Activated CD8-positive, alpha-beta memory T cell treated with anti-CD3 and anti-CD28 coated beads for 36 hours (primary cell): ENCODE measurements at regions not wholly inside any gene's neighbourhood (a gene's known extent, or its start where the extent isn't known, plus 50 kb on each side); places are given as distances from the start of the nearest gene placed in this dataset.
"Not testable (repeated sequence)": the region's sequence is repeated elsewhere in the genome, so short reads cannot be mapped to it uniquely, and the experiment has no call there.

Source experiments
- CTCF ChIA-PET: fragments of 350-600 bp; sonication (Branson Sonifier 250); formaldehyde crosslinking; loops from one replicate; lab custom pipeline; 2021; ENCODE audit warnings: antibody characterized with exemption; lab: Charles Lee
- POLR2A ChIA-PET: fragments of 350-600 bp; sonication (Branson Sonifier 250); formaldehyde crosslinking; loops from one replicate; lab custom pipeline; 2021; ENCODE audit warnings: antibody characterized with exemption; lab: Charles Lee

- ChIA-PET CTCF (no interaction called here), POLR2A (no interaction called here)
Observed at GRCh38 chr4:23441530-23442069, 448.2 kb downstream of the PPARGC1A start.

GRCh38 chr4:23438764-23439163 is 451.1 kb downstream of the PPARGC1A start:
- POLR2A ChIA-PET: no interaction called here
- CTCF ChIA-PET: no interaction called here

GRCh38 chr4:23429497-23429896 is 460.4 kb downstream of the PPARGC1A start:
- ChIA-PET CTCF (no interaction called here), POLR2A (no interaction called here)

- POLR2A ChIA-PET: no interaction called here
- CTCF ChIA-PET: no interaction called here
Observed at GRCh38 chr4:23425570-23425969, 464.3 kb downstream of the PPARGC1A start.

- ChIA-PET CTCF (no interaction called here), POLR2A (no interaction called here)
Observed at GRCh38 chr4:23423540-23423939, 466.3 kb downstream of the PPARGC1A start.

- ChIA-PET POLR2A (no interaction called here), CTCF (no interaction called here)
Observed at GRCh38 chr4:23422878-23423277, 467.0 kb downstream of the PPARGC1A start.

- ChIA-PET CTCF (no interaction called here), POLR2A (no interaction called here)
Observed at GRCh38 chr4:23413631-23414030, 476.2 kb downstream of the PPARGC1A start.

- POLR2A ChIA-PET: no interaction called here
- CTCF ChIA-PET: no interaction called here
Observed at GRCh38 chr4:23412701-23413100, 477.1 kb downstream of the PPARGC1A start.

- CTCF ChIA-PET, POLR2A ChIA-PET: not testable (repeated sequence)
Observed at GRCh38 chr4:23408913-23409312, 480.9 kb downstream of the PPARGC1A start.

- POLR2A ChIA-PET: no interaction called here
Observed at GRCh38 chr4:23401572-23401971, 488.3 kb downstream of the PPARGC1A start.

GRCh38 chr4:23392860-23393458 is 496.9 kb downstream of the PPARGC1A start:
- POLR2A ChIA-PET: no interaction called here
- CTCF ChIA-PET: no interaction called here

More at GRCh38 chr4:23401572-23401971, 488.3 kb downstream of the PPARGC1A start:
- CTCF ChIA-PET: no interaction called here

- ChIA-PET CTCF (no interaction called here), POLR2A (no interaction called here)
Observed at GRCh38 chr4:23390246-23390645, 499.6 kb downstream of the PPARGC1A start.

GRCh38 chr4:23388699-23389395 is 501.0 kb downstream of the PPARGC1A start:
- CTCF ChIA-PET: no interaction called here

GRCh38 chr4:23388255-23388654 is 501.6 kb downstream of the PPARGC1A start:
- ChIA-PET CTCF (no interaction called here), POLR2A (no interaction called here)

More at GRCh38 chr4:23388699-23389395, 501.0 kb downstream of the PPARGC1A start:
- POLR2A ChIA-PET: no interaction called here

GRCh38 chr4:23384741-23385140 is 505.1 kb downstream of the PPARGC1A start:
- POLR2A ChIA-PET: no interaction called here
- CTCF ChIA-PET: no interaction called here

- CTCF ChIA-PET: no interaction called here
- POLR2A ChIA-PET: no interaction called here
Observed at GRCh38 chr4:23382879-23383278, 507.0 kb downstream of the PPARGC1A start.

- ChIA-PET POLR2A (no interaction called here), CTCF (no interaction called here)
Observed at GRCh38 chr4:23374259-23374658, 515.6 kb downstream of the PPARGC1A start.

- ChIA-PET POLR2A (no interaction called here), CTCF (no interaction called here)
Observed at GRCh38 chr4:23373261-23373660, 516.6 kb downstream of the PPARGC1A start.

- POLR2A ChIA-PET: no interaction called here
- CTCF ChIA-PET: no interaction called here
Observed at GRCh38 chr4:23371533-23371932, 518.3 kb downstream of the PPARGC1A start.

GRCh38 chr4:23369331-23369730 is 520.5 kb downstream of the PPARGC1A start:
- ChIA-PET CTCF (no interaction called here), POLR2A (no interaction called here)

GRCh38 chr4:23368081-23368697 is 521.7 kb downstream of the PPARGC1A start:
- CTCF ChIA-PET: no interaction called here
- POLR2A ChIA-PET: no interaction called here
